Mucosa of rectum (tissue), 2 donors: ENCODE measurements at regions not wholly inside any gene's neighbourhood (a gene's known extent, or its start where the extent isn't known, plus 50 kb on each side); places are given as distances from the start of the nearest gene placed in this dataset.

Source experiments
- H3K27ac ChIP-seq, 2 donors: one replicate each; pipeline ENCODE4 v1.7.0; 2013; ENCODE audit warnings: inconsistent platforms in 2 of 2, low read depth in 2 of 2, low read length in 2 of 2
- H3K27me3 ChIP-seq, 2 donors: one replicate each; pipeline ENCODE4 v1.7.0; 2013; ENCODE audit warnings: low read length in 2 of 2; ENCODE audit not compliant: control insufficient read depth in 2 of 2, insufficient read depth in 2 of 2
- H3K36me3 ChIP-seq, 2 donors: one replicate each; pipeline ENCODE4 v1.7.0; 2013; ENCODE audit warnings: low read length in 2 of 2; ENCODE audit not compliant: control insufficient read depth in 2 of 2, insufficient read depth in 2 of 2
- H3K4me1 ChIP-seq, 2 donors: one replicate each; pipeline ENCODE4 v1.7.0; 2013; ENCODE audit warnings: low read length in 2 of 2, mild to moderate bottlenecking in 1 of 2; ENCODE audit not compliant: control insufficient read depth in 2 of 2, insufficient read depth in 2 of 2
- H3K4me3 ChIP-seq, 2 donors: one replicate each; pipeline ENCODE4 v1.7.0; 2013; ENCODE audit warnings: low read length in 2 of 2
- H3K9ac ChIP-seq, 2 donors: one replicate each; pipeline ENCODE4 v1.7.0; 2013; ENCODE audit warnings: low read length in 2 of 2, low read depth in 1 of 2, mild to moderate bottlenecking in 1 of 2
- H3K9me3 ChIP-seq, 2 donors: one replicate each; pipeline ENCODE4 v1.7.0; 2013; ENCODE audit warnings: low read length in 2 of 2; ENCODE audit not compliant: control insufficient read depth in 2 of 2
- donor health status: healthy.
- donor health status: Normal muscosa, but diverticular disease.

DNA sequence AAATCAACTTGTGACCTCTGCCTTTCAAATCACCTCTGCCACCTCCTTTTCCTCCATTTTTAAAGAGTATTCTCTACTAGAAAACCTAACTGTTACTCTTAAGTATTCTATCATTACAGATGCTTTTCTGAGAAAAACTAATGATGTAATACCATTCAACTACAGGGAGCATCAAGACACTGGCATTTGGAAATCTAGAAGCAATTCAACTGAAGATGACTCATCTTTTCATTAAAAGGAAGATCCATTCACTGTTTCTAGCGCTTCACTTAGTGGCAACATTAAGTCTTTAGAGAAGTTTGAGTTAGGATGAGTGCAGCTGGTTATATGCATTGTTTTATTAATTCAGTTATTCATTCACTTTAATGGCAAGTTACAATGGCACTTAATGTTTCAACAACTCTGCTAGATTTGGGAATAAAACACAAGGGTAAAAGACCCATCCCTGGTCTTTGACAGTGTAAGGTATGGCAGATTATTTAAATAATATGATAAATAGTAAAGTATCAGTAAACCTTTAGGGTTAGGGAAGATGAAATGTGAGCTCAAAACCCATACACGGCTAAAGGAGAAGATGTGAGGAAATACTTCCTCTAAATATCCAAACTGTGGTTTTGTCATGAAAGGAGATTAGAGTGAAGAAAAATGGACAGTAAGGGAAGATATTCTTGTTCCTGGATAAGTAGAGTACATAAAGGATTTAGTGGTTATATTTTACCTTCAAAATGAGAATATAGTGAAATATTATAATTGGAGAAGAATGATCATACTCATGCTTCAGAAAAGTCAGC lies 61.7 kb downstream of the KCNJ2 start:
- Histone ChIP-seq H3K9me3 (no peaks in the 10 kb centered on the region), H3K27me3 (no peaks in the 10 kb centered on the region), H3K4me1 (no peaks in the 10 kb centered on the region), H3K4me3 (no peak overlapping the region), H3K27ac (no peak overlapping the region), H3K9ac (no peak overlapping the region), H3K36me3 (no peaks in the 10 kb centered on the region)

DNA sequence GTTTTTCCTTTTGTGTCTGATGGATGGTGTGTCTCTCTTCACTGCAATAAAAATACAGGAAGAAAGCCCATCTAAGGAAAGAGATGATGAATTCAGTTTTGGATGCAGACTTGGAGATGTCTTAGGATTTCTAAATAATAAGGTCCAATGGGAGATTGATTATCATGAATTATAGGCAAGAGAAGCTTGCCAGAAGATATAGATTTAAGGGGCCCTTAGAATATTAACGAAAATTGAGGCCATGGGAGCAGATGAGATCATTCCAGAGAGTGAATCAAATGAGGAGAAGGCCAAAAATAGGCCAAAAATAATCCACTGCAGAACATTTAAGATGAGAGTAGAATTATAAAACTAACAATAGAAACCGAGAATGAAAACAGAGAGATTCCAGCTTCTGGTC lies 63.1 kb downstream of the KCNJ2 start:
- Histone ChIP-seq H3K4me1 (no peaks in the 10 kb centered on the region), H3K4me3 (no peak overlapping the region), H3K27me3 (no peaks in the 10 kb centered on the region), H3K9ac (no peak overlapping the region), H3K27ac (no peak overlapping the region), H3K36me3 (no peaks in the 10 kb centered on the region), H3K9me3 (no peaks in the 10 kb centered on the region)

DNA sequence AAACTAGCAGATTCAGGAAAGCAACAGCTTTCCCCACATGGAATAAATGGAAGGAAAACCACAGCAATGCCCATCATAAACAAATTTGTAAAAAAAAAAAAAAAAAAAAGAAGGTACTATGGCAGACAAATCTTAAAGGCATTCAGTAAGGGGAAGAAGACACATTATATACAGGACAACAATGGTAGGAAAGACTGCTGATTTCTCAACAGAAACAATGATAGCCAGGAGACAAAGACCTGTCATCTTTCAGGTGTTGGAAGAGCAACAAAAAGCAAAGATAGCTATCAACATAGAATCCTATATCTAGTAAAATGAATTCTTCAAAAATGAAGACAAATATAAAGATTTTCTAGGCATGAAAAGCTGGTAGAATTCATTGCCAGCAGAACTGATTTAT lies 65.9 kb downstream of the KCNJ2 start:
- Histone ChIP-seq H3K9me3 (no peaks in the 10 kb centered on the region), H3K4me1 (peaks cover 0 to 7% of the 10 kb centered on the region in 2 donors), H3K36me3 (no peaks in the 10 kb centered on the region), H3K27ac (no peak overlapping the region), H3K9ac (no peak overlapping the region), H3K4me3 (no peak overlapping the region), H3K27me3 (no peaks in the 10 kb centered on the region)

- no peak overlapping the region for H3K27ac ChIP-seq
- H3K27me3 ChIP-seq: no peaks in the 10 kb centered on the region
Observed at GRCh38 chr17:70238228-70238627, 68.9 kb downstream of the KCNJ2 start.

DNA sequence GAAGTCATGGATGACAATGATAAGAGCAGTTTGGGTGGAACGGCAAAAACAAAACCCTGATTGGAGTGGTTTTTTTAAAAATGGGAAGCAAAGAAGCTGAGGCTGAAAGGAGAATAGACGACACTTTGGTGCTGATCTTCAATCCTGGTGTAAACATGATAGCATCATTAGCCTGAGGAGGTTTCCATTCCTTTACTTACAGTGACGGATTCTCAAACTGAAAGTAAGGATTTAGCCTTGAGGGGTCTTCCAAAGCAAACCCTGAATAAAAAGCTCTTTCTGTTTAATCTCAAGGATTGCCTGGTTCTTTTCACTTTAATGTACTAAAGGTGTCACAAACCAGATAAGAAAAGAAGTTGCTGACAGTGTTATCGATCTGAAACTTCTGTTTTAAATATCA lies 69.3 kb downstream of the KCNJ2 start:
- Histone ChIP-seq H3K4me3 (no peak overlapping the region), H3K27ac (no peak overlapping the region), H3K27me3 (no peaks in the 10 kb centered on the region), H3K36me3 (no peaks in the 10 kb centered on the region), H3K9me3 (no peaks in the 10 kb centered on the region), H3K9ac (no peak overlapping the region), H3K4me1 (peaks cover 2 to 9% of the 10 kb centered on the region in 2 donors)

More at GRCh38 chr17:70238228-70238627, 68.9 kb downstream of the KCNJ2 start:
- Histone ChIP-seq H3K9ac (no peak overlapping the region), H3K9me3 (no peaks in the 10 kb centered on the region), H3K36me3 (no peaks in the 10 kb centered on the region), H3K4me1 (peaks cover 0 to 9% of the 10 kb centered on the region in 2 donors), H3K4me3 (no peak overlapping the region)

DNA sequence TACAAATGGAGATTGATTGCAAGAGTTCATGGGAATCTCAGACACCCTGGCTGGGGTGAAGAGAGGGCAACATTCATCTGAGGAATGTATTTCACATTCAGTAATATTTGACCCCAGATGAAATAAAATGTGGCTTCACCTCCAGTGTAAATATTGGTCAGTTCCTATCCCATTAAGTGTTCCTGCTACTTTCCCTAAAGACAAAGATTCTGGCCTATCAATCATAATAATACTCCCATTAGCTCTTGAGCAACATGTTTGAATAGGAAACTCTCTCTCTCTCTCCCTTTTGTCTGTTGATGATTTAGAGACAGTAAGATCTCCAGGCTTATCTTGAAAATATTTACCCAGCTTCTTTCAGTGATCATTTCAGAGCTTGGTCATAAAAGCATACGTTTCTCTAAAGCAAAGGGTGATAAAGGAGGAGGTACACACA lies 70.1 kb downstream of the KCNJ2 start:
- H3K4me1 ChIP-seq: peaks cover 3 to 9% of the 10 kb centered on the region in 2 donors
- H3K9me3 ChIP-seq: no peaks in the 10 kb centered on the region
- H3K36me3 ChIP-seq: no peaks in the 10 kb centered on the region
- no peak overlapping the region for H3K27ac ChIP-seq
- H3K4me3 ChIP-seq: no peak overlapping the region
- H3K27me3 ChIP-seq: no peaks in the 10 kb centered on the region
- H3K9ac ChIP-seq: no peak overlapping the region

DNA sequence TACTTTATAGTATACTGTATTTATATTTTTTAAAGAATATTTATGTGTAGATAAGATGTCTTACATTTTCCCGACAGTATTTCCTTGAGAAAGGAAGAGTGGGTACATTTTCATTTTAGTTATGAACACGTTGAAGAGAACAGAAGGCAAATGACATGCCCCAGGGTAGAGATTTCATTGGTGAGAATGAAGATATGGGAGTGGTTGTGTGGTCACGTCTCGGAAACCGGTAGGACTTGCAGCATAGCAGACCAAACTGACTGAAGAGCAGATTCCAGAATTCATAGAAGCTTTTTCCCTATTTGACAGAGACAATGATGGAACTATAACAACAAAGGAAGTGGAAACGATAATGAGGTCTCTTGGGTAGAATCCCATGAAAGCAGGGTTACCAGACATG lies 71.7 kb downstream of the KCNJ2 start:
- Histone ChIP-seq H3K36me3 (no peaks in the 10 kb centered on the region), H3K4me1 (peaks cover 3 to 9% of the 10 kb centered on the region in 2 donors), H3K9ac (no peak overlapping the region), H3K27ac (no peak overlapping the region), H3K4me3 (no peak overlapping the region), H3K9me3 (no peaks in the 10 kb centered on the region), H3K27me3 (no peaks in the 10 kb centered on the region)

DNA sequence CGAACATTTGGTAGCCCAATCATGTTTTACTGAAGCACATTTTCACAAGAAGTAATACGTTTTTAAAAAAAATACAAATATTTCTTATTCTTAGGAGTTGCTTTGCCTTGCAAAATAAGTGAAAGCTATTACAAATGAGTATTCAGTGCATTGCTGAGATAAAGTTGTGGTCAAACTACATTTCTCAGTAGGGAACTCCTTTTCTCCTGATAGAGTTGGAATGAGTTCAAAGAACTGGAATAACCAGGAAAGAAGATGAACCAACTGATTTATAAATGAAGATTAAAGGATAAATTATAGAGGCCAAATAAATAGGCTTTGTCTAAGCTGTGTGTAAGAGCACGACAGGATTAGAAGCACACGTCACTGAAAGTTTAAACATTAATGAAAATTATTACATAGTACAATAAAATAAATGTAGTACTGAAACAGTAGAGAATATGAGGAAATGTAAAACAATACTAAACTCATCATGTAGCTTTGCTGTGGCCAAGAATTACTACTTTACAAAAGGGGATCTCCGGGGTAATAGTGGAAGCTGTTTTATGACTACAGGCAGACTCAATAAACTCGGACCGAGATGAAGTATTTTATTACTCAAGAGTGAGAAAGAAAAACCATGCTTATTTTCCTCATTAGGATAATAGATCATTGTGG lies 73.6 kb downstream of the KCNJ2 start:
- no peak overlapping the region for H3K9ac ChIP-seq
- H3K27ac ChIP-seq: no peak overlapping the region
- H3K4me1 ChIP-seq: peaks cover 3 to 9% of the 10 kb centered on the region in 2 donors
- no peaks in the 10 kb centered on the region for H3K36me3 ChIP-seq
- no peaks in the 10 kb centered on the region for H3K9me3 ChIP-seq
- no peak overlapping the region for H3K4me3 ChIP-seq
- H3K27me3 ChIP-seq: no peaks in the 10 kb centered on the region

DNA sequence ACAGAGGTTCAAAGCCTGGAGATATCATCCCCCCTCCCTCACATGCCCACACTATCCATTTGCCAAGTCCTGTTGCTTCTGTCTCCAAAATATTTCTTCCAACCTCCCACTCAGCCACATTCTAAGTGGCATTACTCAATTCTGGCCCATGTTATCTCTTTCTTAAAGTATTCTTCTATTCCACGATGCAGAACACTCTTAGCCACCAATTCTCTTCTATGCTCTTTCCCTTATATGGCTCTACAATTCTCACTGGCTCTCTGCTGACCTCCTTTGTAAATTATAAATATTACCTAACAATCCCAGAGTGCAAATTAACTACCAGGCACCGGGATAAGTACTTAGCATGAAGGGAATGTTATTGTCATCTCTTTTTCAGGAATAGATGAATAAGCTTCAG lies 82.4 kb downstream of the KCNJ2 start:
- Histone ChIP-seq H3K36me3 (no peaks in the 10 kb centered on the region), H3K4me3 (no peak overlapping the region), H3K4me1 (peaks cover 0 to 5% of the 10 kb centered on the region in 2 donors)

DNA sequence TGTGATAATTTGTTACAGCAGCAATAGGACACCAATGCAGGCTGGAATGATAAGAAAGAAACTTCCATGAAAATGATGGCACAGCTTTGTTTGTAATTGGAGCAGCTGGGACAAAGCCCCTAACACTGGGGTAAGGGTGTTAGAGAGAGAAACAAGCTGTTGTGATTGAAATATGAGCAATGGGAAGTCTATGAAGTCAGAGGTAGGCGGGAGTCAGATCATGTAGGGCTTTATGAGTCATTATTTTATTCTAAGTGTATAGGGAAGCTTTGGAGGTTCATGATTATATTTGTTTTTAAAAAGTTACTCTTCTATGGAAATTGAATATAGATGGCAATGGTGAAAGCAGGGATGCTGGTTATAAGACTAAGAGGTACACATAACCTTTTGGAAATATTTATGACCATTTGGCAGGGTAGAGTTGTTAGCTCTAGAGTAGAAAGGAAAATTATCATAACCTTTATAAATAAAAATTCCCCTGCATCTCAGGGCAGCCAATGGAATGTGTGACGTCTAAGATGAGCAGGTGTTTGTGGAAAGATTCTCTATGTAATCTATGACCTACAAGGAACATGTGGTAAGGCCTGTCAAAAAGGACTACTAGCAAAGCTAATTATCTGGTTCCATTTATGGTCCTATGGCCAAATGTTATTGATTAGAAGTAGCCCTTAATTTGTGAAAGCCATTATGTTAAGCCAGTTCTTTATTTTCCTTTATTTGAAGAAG lies 85.6 kb downstream of the KCNJ2 start:
- Histone ChIP-seq H3K27me3 (no peaks in the 10 kb centered on the region), H3K4me3 (no peak overlapping the region), H3K27ac (no peak overlapping the region), H3K9ac (no peak overlapping the region), H3K36me3 (no peaks in the 10 kb centered on the region), H3K9me3 (no peaks in the 10 kb centered on the region), H3K4me1 (peaks cover 0 to 11% of the 10 kb centered on the region in 2 donors)

More for the DNA sequence above, 82.4 kb downstream of the KCNJ2 start:
- H3K9me3 ChIP-seq: no peaks in the 10 kb centered on the region
- H3K9ac ChIP-seq: no peak overlapping the region
- H3K27me3 ChIP-seq: no peaks in the 10 kb centered on the region
- H3K27ac ChIP-seq: no peak overlapping the region
